ENCODE measurements at regions not wholly inside any gene's neighbourhood (a gene's known extent, or its start where the extent isn't known, plus 50 kb on each side); places are given as distances from the start of the nearest gene placed in this dataset.

- H3K36me3 Mint-ChIP-seq (ENCODE audit: low read depth): no peaks in the 10 kb centered on the region
- no peak for DNase-seq (ENCODE audit: low spot score)
- no peak overlapping the region for H3K27ac Mint-ChIP-seq (ENCODE audit: unreplicated experiment)
- H3K9me3 Mint-ChIP-seq (ENCODE audit: low read depth): no peaks in the 10 kb centered on the region
- H3K4me1 Mint-ChIP-seq (ENCODE audit: low read depth): peaks cover 10% of the 10 kb centered on the region
- no peak overlapping the region for H3K4me3 Mint-ChIP-seq (ENCODE audit: unreplicated experiment)
- no peaks in the 10 kb centered on the region for H3K27me3 Mint-ChIP-seq (ENCODE audit: low read depth)
- TF ChIP-seq CTCF (IDR thresholded peaks at IDR 0.05): no peak
Observed at GRCh38 chr7:41489885-41490284, 213.0 kb downstream of the INHBA start.

GRCh38 chr7:41487229-41487940 is 215.5 kb downstream of the INHBA start:
- no peak overlapping the region for H3K27ac Mint-ChIP-seq (ENCODE audit: unreplicated experiment)
- no peaks in the 10 kb centered on the region for H3K36me3 Mint-ChIP-seq (ENCODE audit: low read depth)
- peaks cover 10% of the 10 kb centered on the region for H3K4me1 Mint-ChIP-seq (ENCODE audit: low read depth)
- DNase-seq (ENCODE audit: low spot score): no peak
- no peaks in the 10 kb centered on the region for H3K27me3 Mint-ChIP-seq (ENCODE audit: low read depth)
- H3K4me3 Mint-ChIP-seq (ENCODE audit: unreplicated experiment): no peak overlapping the region
- no peak for TF ChIP-seq CTCF (IDR thresholded peaks at IDR 0.05)
- H3K9me3 Mint-ChIP-seq (ENCODE audit: low read depth): peaks cover 9% of the 10 kb centered on the region

- no peak for DNase-seq (ENCODE audit: low spot score)
- peaks cover 27% of the 10 kb centered on the region for H3K9me3 Mint-ChIP-seq (ENCODE audit: low read depth)
Observed at GRCh38 chr7:41481353-41481752, 221.5 kb downstream of the INHBA start.

GRCh38 chr7:41478187-41478586 is 224.7 kb downstream of the INHBA start:
- DNase-seq (ENCODE audit: low spot score): no peak
- no peaks in the 10 kb centered on the region for H3K27me3 Mint-ChIP-seq (ENCODE audit: low read depth)
- TF ChIP-seq CTCF (IDR thresholded peaks at IDR 0.05): no peak
- peaks cover 18% of the 10 kb centered on the region for H3K9me3 Mint-ChIP-seq (ENCODE audit: low read depth)
- H3K36me3 Mint-ChIP-seq (ENCODE audit: low read depth): no peaks in the 10 kb centered on the region
- no peak overlapping the region for H3K4me3 Mint-ChIP-seq (ENCODE audit: unreplicated experiment)
- peaks cover 45% of the 10 kb centered on the region for H3K4me1 Mint-ChIP-seq (ENCODE audit: low read depth)
- peak overlapping the region; percentile 17 for H3K27ac Mint-ChIP-seq (ENCODE audit: unreplicated experiment)

More at GRCh38 chr7:41481353-41481752, 221.5 kb downstream of the INHBA start:
- peaks cover 41% of the 10 kb centered on the region for H3K4me1 Mint-ChIP-seq (ENCODE audit: low read depth)
- H3K27ac Mint-ChIP-seq (ENCODE audit: unreplicated experiment): peak overlapping the region; percentile 13
- no peak overlapping the region for H3K4me3 Mint-ChIP-seq (ENCODE audit: unreplicated experiment)
- TF ChIP-seq CTCF (IDR thresholded peaks at IDR 0.05): no peak
- H3K27me3 Mint-ChIP-seq (ENCODE audit: low read depth): no peaks in the 10 kb centered on the region
- H3K36me3 Mint-ChIP-seq (ENCODE audit: low read depth): no peaks in the 10 kb centered on the region

GRCh38 chr7:41476460-41476803 is 226.5 kb downstream of the INHBA start:
- H3K27me3 Mint-ChIP-seq (ENCODE audit: low read depth): no peaks in the 10 kb centered on the region
- peaks cover 18% of the 10 kb centered on the region for H3K9me3 Mint-ChIP-seq (ENCODE audit: low read depth)
- no peak for DNase-seq (ENCODE audit: low spot score)
- H3K27ac Mint-ChIP-seq (ENCODE audit: unreplicated experiment): no peak overlapping the region
- H3K36me3 Mint-ChIP-seq (ENCODE audit: low read depth): no peaks in the 10 kb centered on the region
- no peak overlapping the region for H3K4me3 Mint-ChIP-seq (ENCODE audit: unreplicated experiment)
- H3K4me1 Mint-ChIP-seq (ENCODE audit: low read depth): peaks cover 59% of the 10 kb centered on the region
- peak; percentile 4 for TF ChIP-seq CTCF (IDR thresholded peaks at IDR 0.05)
